HG03175 (cell line): ENCODE measurements at regions not wholly inside any gene's neighbourhood (a gene's known extent, or its start where the extent isn't known, plus 50 kb on each side); places are given as distances from the start of the nearest gene placed in this dataset.
"Not testable (repeated sequence)": the region's sequence is repeated elsewhere in the genome, so short reads cannot be mapped to it uniquely, and the experiment has no call there.

Source experiments
- ATAC-seq: cut with Tn5 transposase; IDR thresholded peaks from one replicate; pipeline ENCODE4 v1.9.1; 2021; ENCODE audit warnings: mild to moderate bottlenecking, moderate library complexity; ENCODE audit not compliant: unreplicated experiment

GRCh38 chr18:39241534-39241933 lies 1675.9 kb upstream of the CELF4 start:
- no peak for ATAC-seq

- no peak for ATAC-seq
These were observed 1673.5 kb upstream of the CELF4 start for GRCh38 chr18:39238981-39239660.

GRCh38 chr18:39235118-39235719 lies 1669.6 kb upstream of the CELF4 start:
- ATAC-seq, result no peak

- ATAC-seq, result no peak
These were observed 1667.3 kb upstream of the CELF4 start for GRCh38 chr18:39232937-39233336.

- no peak for ATAC-seq
These were observed 1666.9 kb upstream of the CELF4 start for GRCh38 chr18:39232490-39232889.

GRCh38 chr18:39230086-39230803 lies 1664.6 kb upstream of the CELF4 start:
- no peak for ATAC-seq

- ATAC-seq, result not testable (repeated sequence)
These were observed 1662.2 kb upstream of the CELF4 start for GRCh38 chr18:39227769-39228168.

- no peak for ATAC-seq
These were observed 1659.8 kb upstream of the CELF4 start for GRCh38 chr18:39225373-39225772.

- no peak for ATAC-seq
These were observed 1657.7 kb upstream of the CELF4 start for GRCh38 chr18:39223283-39223682.

- ATAC-seq, result no peak
These were observed 1650.3 kb upstream of the CELF4 start for GRCh38 chr18:39215920-39216319.

- no peak for ATAC-seq
These were observed 1645.9 kb upstream of the CELF4 start for GRCh38 chr18:39211461-39211860.

GRCh38 chr18:39209173-39209572 lies 1643.6 kb upstream of the CELF4 start:
- ATAC-seq, result no peak

- no peak for ATAC-seq
These were observed 1643.1 kb upstream of the CELF4 start for GRCh38 chr18:39208729-39209128.

- no peak for ATAC-seq
These were observed 1642.6 kb upstream of the CELF4 start for GRCh38 chr18:39208190-39208589.

- ATAC-seq, result not testable (repeated sequence)
These were observed 1641.0 kb upstream of the CELF4 start for GRCh38 chr18:39206398-39207103.

GRCh38 chr18:39205565-39206195 lies 1640.1 kb upstream of the CELF4 start:
- ATAC-seq, result no peak

GRCh38 chr18:39200153-39200552 lies 1634.6 kb upstream of the CELF4 start:
- ATAC-seq, result no peak

- no peak for ATAC-seq
These were observed 1633.7 kb upstream of the CELF4 start for GRCh38 chr18:39199231-39199855.

GRCh38 chr18:39198376-39198775 lies 1632.8 kb upstream of the CELF4 start:
- ATAC-seq, result no peak

GRCh38 chr18:39191931-39192330 lies 1626.3 kb upstream of the CELF4 start:
- ATAC-seq, result no peak

- ATAC-seq, result no peak
These were observed 1625.5 kb upstream of the CELF4 start for GRCh38 chr18:39191058-39191457.
